ENCODE measurements at regions not wholly inside any gene's neighbourhood (a gene's known extent, or its start where the extent isn't known, plus 50 kb on each side); places are given as distances from the start of the nearest gene placed in this dataset.

- TF ChIP-seq CTCF (IDR thresholded peaks at IDR 0.05) (no peak), POLR2A (IDR thresholded peaks at IDR 0.05) (no peak)
Observed at GRCh38 chr11:35078470-35078735, 60.6 kb upstream of the CD44 start.
